DND-41 (cell line): ENCODE measurements at regions not wholly inside any gene's neighbourhood (a gene's known extent, or its start where the extent isn't known, plus 50 kb on each side); places are given as distances from the start of the nearest gene placed in this dataset.

ENCODE experiments used
- ATAC-seq: fragments of 200-7000 bp; cut with Tn5 transposase; 3 replicates; pipeline ENCODE4 v1.9.1; 2021; ENCODE audit warnings: low read depth; ENCODE audit not compliant: insufficient read depth
- DNase-seq: peaks from one replicate; pipeline ENCODE4 v3.0.0-alpha.2; 2020
- H2AFZ ChIP-seq: 2 replicates; pipeline ENCODE4 v1.6.0; 2012; ENCODE audit warnings: low read depth, low read length
- H3K27ac ChIP-seq: 2 replicates; pipeline ENCODE4 v1.5.1; 2012; ENCODE audit warnings: low read length, inconsistent platforms
- H3K27me3 ChIP-seq: fragments of 200-600 bp; sonication (generic); 2 replicates; pipeline ENCODE4 v1.6.0; 2012; ENCODE audit warnings: low read length, mild to moderate bottlenecking, inconsistent platforms; ENCODE audit not compliant: insufficient read depth, poor library complexity
- H3K36me3 ChIP-seq: 2 replicates; pipeline ENCODE4 v1.5.1; 2012; ENCODE audit warnings: low read length, inconsistent platforms; ENCODE audit not compliant: insufficient read depth
- H3K4me1 ChIP-seq: 2 replicates; pipeline ENCODE4 v1.5.1; 2012; ENCODE audit warnings: mild to moderate bottlenecking, low read length; ENCODE audit not compliant: insufficient read depth
- H3K4me2 ChIP-seq: 2 replicates; pipeline ENCODE4 v1.6.0; 2012; ENCODE audit warnings: mild to moderate bottlenecking, moderate library complexity, low read length, inconsistent platforms; ENCODE audit not compliant: insufficient read depth
- H3K4me3 ChIP-seq, 2 experiments: fragments of 200-600 bp in 1 of 2; shearing (Covaris generic) in 1 of 2; 2 replicates each; pipeline ENCODE4 v1.5.1; 2012 to 2016; ENCODE audit warnings: inconsistent platforms in 2 of 2, low read length in 2 of 2, mild to moderate bottlenecking in 2 of 2, low read depth in 1 of 2, moderate library complexity in 1 of 2
- H3K79me2 ChIP-seq: 2 replicates; pipeline ENCODE4 v1.6.0; 2012; ENCODE audit warnings: low read length, inconsistent platforms; ENCODE audit not compliant: insufficient read depth
- H3K9ac ChIP-seq: 2 replicates; pipeline ENCODE4 v1.6.0; 2012; ENCODE audit warnings: low read depth, mild to moderate bottlenecking, inconsistent platforms, low read length, moderate library complexity
- H3K9me3 ChIP-seq: 2 replicates; pipeline ENCODE4 v1.5.1; 2012; ENCODE audit warnings: low read length, moderate library complexity, mild to moderate bottlenecking, inconsistent platforms; ENCODE audit not compliant: insufficient read depth, severe bottlenecking
- H4K20me1 ChIP-seq: 2 replicates; pipeline ENCODE4 v1.6.0; 2012; ENCODE audit warnings: low read length; ENCODE audit not compliant: insufficient read depth
- CTCF ChIP-seq: IDR thresholded peaks from 2 replicates; pipeline ENCODE4 v1.5.1; 2012; ENCODE audit warnings: borderline replicate concordance, low read length, moderate library complexity, mild to moderate bottlenecking; ENCODE audit not compliant: poor library complexity, severe bottlenecking; ENCODE audit errors: extremely low read depth
- EZH2 ChIP-seq: IDR thresholded peaks from 3 replicates; pipeline ENCODE4 v1.6.1; 2012; ENCODE audit warnings: borderline replicate concordance, low read depth, mild to moderate bottlenecking, moderate library complexity, low read length, inconsistent platforms; ENCODE audit not compliant: severe bottlenecking

GRCh38 chr1:234550341-234551031 is 59.5 kb downstream of the IRF2BP2 start:
- no peak for TF ChIP-seq CTCF
- no peak for TF ChIP-seq EZH2
- Histone ChIP-seq H4K20me1 (no peaks in the 10 kb centered on the region), H2AFZ (no peak overlapping the region), H3K4me1 (peaks cover 6% of the 10 kb centered on the region), H3K27ac (no peak overlapping the region), H3K36me3 (no peaks in the 10 kb centered on the region), H3K79me2 (no peaks in the 10 kb centered on the region), H3K4me3 (no peak overlapping the region), H3K9me3 (no peaks in the 10 kb centered on the region), H3K27me3 (no peaks in the 10 kb centered on the region), H3K9ac (no peak overlapping the region), H3K4me2 (no peak overlapping the region)
- DNase-seq: no peak
- ATAC-seq: no peak; the same call in 2 of the 3 replicates

GRCh38 chr1:234549447-234550021 is 60.4 kb downstream of the IRF2BP2 start:
- ATAC-seq (no peak), DNase-seq (no peak)
- Histone ChIP-seq H3K4me1 (peaks cover 15% of the 10 kb centered on the region), H3K9ac (no peak overlapping the region), H3K9me3 (no peaks in the 10 kb centered on the region), H3K4me3 (no peak overlapping the region), H4K20me1 (no peaks in the 10 kb centered on the region), H3K27ac (no peak overlapping the region), H3K79me2 (no peaks in the 10 kb centered on the region), H2AFZ (no peak overlapping the region), H3K27me3 (no peaks in the 10 kb centered on the region), H3K36me3 (no peaks in the 10 kb centered on the region), H3K4me2 (no peak overlapping the region)
- TF ChIP-seq CTCF (no peak), EZH2 (no peak)

GRCh38 chr1:234546890-234547788 is 62.8 kb downstream of the IRF2BP2 start:
- Histone ChIP-seq H3K27ac (no peak overlapping the region), H3K36me3 (no peaks in the 10 kb centered on the region), H2AFZ (no peak overlapping the region), H3K9ac (no peak overlapping the region), H3K9me3 (no peaks in the 10 kb centered on the region), H3K27me3 (no peaks in the 10 kb centered on the region), H4K20me1 (no peaks in the 10 kb centered on the region), H3K4me3 (no peak overlapping the region), H3K4me2 (no peak overlapping the region), H3K79me2 (no peaks in the 10 kb centered on the region), H3K4me1 (peaks cover 32% of the 10 kb centered on the region)
- ATAC-seq (no peak), DNase-seq (no peak)
- TF ChIP-seq CTCF: no peak
- TF ChIP-seq EZH2: no peak
